SK-N-SH (cell line): ENCODE measurements at regions not wholly inside any gene's neighbourhood (a gene's known extent, or its start where the extent isn't known, plus 50 kb on each side); places are given as distances from the start of the nearest gene placed in this dataset.

ENCODE experiments used
- CTCF ChIA-PET: fragments of 300-600, 350-600 bp; formaldehyde crosslinking; extraction: SDS; loops from one replicate; lab custom pipeline; 2021; lab: Yijun Ruan, JAX
- POLR2A ChIA-PET: fragments of 350-600 bp; sonication (Branson Sonifier 250); formaldehyde crosslinking; extraction: SDS; loops from one replicate; lab custom pipeline; 2020; ENCODE audit warnings: antibody characterized with exemption, inconsistent platforms; lab: Yijun Ruan, JAX
- DNase-seq: peaks from one replicate; pipeline ENCODE4 v3.0.0; 2012
- H2AFZ ChIP-seq: fragments of 200-600 bp; sonication (generic); 2 replicates; pipeline ENCODE4 v1.8.1; 2016; ENCODE audit warnings: antibody characterized with exemption, mild to moderate bottlenecking, low read depth
- H3F3A ChIP-seq: fragments of 200-600 bp; sonication (generic); replicated peaks from 2 replicates; pipeline ENCODE3; 2016; ENCODE audit warnings: antibody characterized with exemption, mild to moderate bottlenecking; ENCODE audit not compliant: insufficient read depth
- H3K27ac ChIP-seq, 2 experiments: fragments of 200-500 bp in 1 of 2; fragments of 200-600 bp in 1 of 2; sonication (Bioruptor generic) in 1 of 2; sonication (generic), shearing (Covaris generic) in 1 of 2; 2 replicates each; pipeline versions ENCODE4 v1.5.1 to v1.6.1; 2014 to 2016; ENCODE audit warnings: low read depth in 2 of 2, inconsistent platforms in 1 of 2, low read length in 1 of 2, mild to moderate bottlenecking in 1 of 2, mixed read lengths in 1 of 2
- H3K27me3 ChIP-seq: fragments of 200-600 bp; sonication (generic), shearing (Covaris generic); 2 replicates; pipeline ENCODE4 v1.6.1; 2016; ENCODE audit warnings: mixed run types; ENCODE audit not compliant: insufficient read depth
- H3K36me3 ChIP-seq, 2 experiments: fragments of 200-500 bp in 1 of 2; fragments of 200-600 bp in 1 of 2; sonication (Bioruptor generic) in 1 of 2; sonication (generic) in 1 of 2; replicated peaks in 1 of 2; 2 replicates each; pipeline versions ENCODE3 to v1.5.1; 2014 to 2016; ENCODE audit warnings: low read length in 1 of 2, mild to moderate bottlenecking in 1 of 2; ENCODE audit not compliant: insufficient read depth in 2 of 2, control insufficient read depth in 1 of 2
- H3K4me1 ChIP-seq, 2 experiments: fragments of 200-500 bp in 1 of 2; fragments of 200-600 bp in 1 of 2; sonication (Bioruptor generic) in 1 of 2; sonication (generic), shearing (Covaris generic) in 1 of 2; 2 replicates each; pipeline versions ENCODE4 v1.5.1 to v1.6.1; 2014 to 2016; ENCODE audit warnings: low read depth in 1 of 2, low read length in 1 of 2, mixed run types in 1 of 2; ENCODE audit not compliant: insufficient read depth in 2 of 2, control insufficient read depth in 1 of 2
- H3K4me2 ChIP-seq: fragments of 200-600 bp; sonication (generic), shearing (Covaris generic); 2 replicates; pipeline ENCODE4 v1.6.1; 2017; ENCODE audit warnings: mixed run types
- H3K4me3 ChIP-seq, 2 experiments: fragments of 200-500 bp in 1 of 2; fragments of 200-600 bp in 1 of 2; sonication (Bioruptor generic) in 1 of 2; sonication (generic), shearing (Covaris generic) in 1 of 2; 2 replicates each; pipeline versions ENCODE4 v1.5.1 to v1.8.1; 2014 to 2016; ENCODE audit warnings: low read depth in 2 of 2, inconsistent platforms in 1 of 2, low read length in 1 of 2, mild to moderate bottlenecking in 1 of 2, mixed read lengths in 1 of 2, moderate library complexity in 1 of 2
- H3K79me2 ChIP-seq: fragments of 200-600 bp; sonication (generic); 2 replicates; pipeline ENCODE4 v1.8.1; 2017; ENCODE audit warnings: mild to moderate bottlenecking; ENCODE audit not compliant: insufficient read depth
- H3K9ac ChIP-seq: fragments of 200-600 bp; sonication (generic); 2 replicates; pipeline ENCODE4 v1.6.1; 2017; ENCODE audit warnings: mixed run types
- H3K9me2 ChIP-seq: fragments of 200-600 bp; sonication (generic); 2 replicates; pipeline ENCODE4 v1.6.1; 2017; ENCODE audit warnings: mixed run types
- H3K9me3 ChIP-seq: fragments of 200-600 bp; sonication (generic); 2 replicates; pipeline ENCODE4 v1.6.1; 2017; ENCODE audit warnings: mixed run types, mild to moderate bottlenecking, moderate library complexity
- H4K20me1 ChIP-seq: fragments of 200-600 bp; sonication (generic); 2 replicates; pipeline ENCODE4 v1.6.1; 2017; ENCODE audit warnings: mild to moderate bottlenecking, mixed run types; ENCODE audit not compliant: insufficient read depth
- CHD2 ChIP-seq: fragments of 150-350 bp; IDR thresholded peaks from 2 replicates; pipeline ENCODE4 v1.6.1; 2018; ENCODE audit warnings: low read length; ENCODE audit not compliant: partially characterized antibody
- CTCF ChIP-seq: fragments of 200-600 bp; sonication (generic); IDR thresholded peaks from 2 replicates; pipeline ENCODE4 v1.6.1; 2017; ENCODE audit warnings: antibody characterized with exemption, mild to moderate bottlenecking, moderate library complexity
- EZH2phosphoT487 ChIP-seq: fragments of 200-600 bp; sonication (generic); IDR thresholded peaks from 2 replicates; pipeline ENCODE4 v1.6.1; 2017; ENCODE audit warnings: low read depth, mixed run types, mild to moderate bottlenecking, antibody characterized with exemption, moderate library complexity, borderline replicate concordance
- FOSL2 ChIP-seq: IDR thresholded peaks from 2 replicates; pipeline ENCODE4 v1.4.0; 2012; ENCODE audit warnings: low read depth, mild to moderate bottlenecking, moderate library complexity, borderline replicate concordance
- FOXJ3 ChIP-seq: sonication (generic); formaldehyde crosslinking; IDR thresholded peaks from 2 replicates; pipeline ENCODE4 v1.5.1; 2020; ENCODE audit warnings: mild to moderate bottlenecking, missing genetic modification reagents
- FOXM1 ChIP-seq: IDR thresholded peaks from 2 replicates; pipeline ENCODE4 v1.4.0; 2012; ENCODE audit warnings: low read depth, mild to moderate bottlenecking
- GABPA ChIP-seq: IDR thresholded peaks from 2 replicates; pipeline ENCODE4 v1.4.0; 2012; ENCODE audit warnings: low read depth, mild to moderate bottlenecking
- MAX ChIP-seq: IDR thresholded peaks from 2 replicates; pipeline ENCODE4 v1.4.0; 2012; ENCODE audit warnings: low read depth
- MEF2A ChIP-seq: IDR thresholded peaks from 2 replicates; pipeline ENCODE4 v1.4.0; 2012; ENCODE audit warnings: low read depth, borderline replicate concordance
- MXI1 ChIP-seq: IDR thresholded peaks from 2 replicates; pipeline ENCODE4 v1.6.1; 2012; ENCODE audit warnings: mild to moderate bottlenecking, low read depth, low read length, improper control_type of control experiment
- NFIC ChIP-seq: IDR thresholded peaks from 2 replicates; pipeline ENCODE4 v1.4.0; 2012; ENCODE audit warnings: borderline replicate concordance
- PBX3 ChIP-seq: IDR thresholded peaks from 2 replicates; pipeline ENCODE4; 2012
- RAD21 ChIP-seq: IDR thresholded peaks from 2 replicates; pipeline ENCODE4 v1.6.1; 2012; ENCODE audit warnings: mild to moderate bottlenecking, low read length
- REST ChIP-seq: IDR thresholded peaks from 2 replicates; pipeline ENCODE4 v1.6.1; 2012; ENCODE audit warnings: mild to moderate bottlenecking, low read depth, low read length, moderate library complexity
- TAF1 ChIP-seq: IDR thresholded peaks from 2 replicates; pipeline ENCODE4 v1.6.1; 2012; ENCODE audit warnings: low read depth, mild to moderate bottlenecking, low read length, moderate library complexity, borderline replicate concordance
- TCF12 ChIP-seq: IDR thresholded peaks from 2 replicates; pipeline ENCODE4 v1.4.0; 2012
- TEAD4 ChIP-seq: IDR thresholded peaks from 2 replicates; pipeline ENCODE4 v1.4.0; 2012; ENCODE audit warnings: mild to moderate bottlenecking, borderline replicate concordance; ENCODE audit not compliant: insufficient read depth
- USF1 ChIP-seq: IDR thresholded peaks from 2 replicates; pipeline ENCODE4 v1.4.0; 2012; ENCODE audit warnings: low read depth, borderline replicate concordance
- USF2 ChIP-seq: fragments of 150-350 bp; IDR thresholded peaks from 2 replicates; pipeline ENCODE4 v1.6.1; 2017; ENCODE audit warnings: antibody characterized with exemption, low read length, low read depth, borderline replicate concordance
- ZBTB33 ChIP-seq: IDR thresholded peaks from 2 replicates; pipeline ENCODE4 v1.4.0; 2012; ENCODE audit warnings: low read depth, borderline replicate concordance
- WGBS: methylation state at CpG from one replicate; pipeline ENCODE4 v1.1.6; 2017; ENCODE audit warnings: low lambda C conversion rate; 5-methylcytosine and 5-hydroxymethylcytosine counted together

GRCh38 chr1:188270497-188270896 is 1441.7 kb downstream of the PLA2G4A start:
- H3K4me1 ChIP-seq: no peaks in the 10 kb centered on the region
- no peak overlapping the region for H2AFZ ChIP-seq
- no peak for TF ChIP-seq GABPA
- no peak for TF ChIP-seq MEF2A
- TF ChIP-seq EZH2phosphoT487: no peak
- TF ChIP-seq CHD2: no peak
- no peak for TF ChIP-seq USF1
- no peak for TF ChIP-seq MAX
- no peak for TF ChIP-seq TEAD4
- no peak for TF ChIP-seq NFIC
- no peak for TF ChIP-seq RAD21
- TF ChIP-seq TCF12: no peak
- TF ChIP-seq PBX3: no peak
- no peak for TF ChIP-seq TAF1
- no peak for TF ChIP-seq USF2
- no peak for TF ChIP-seq ZBTB33
- TF ChIP-seq FOXM1: no peak
- TF ChIP-seq MXI1: no peak
- no peak for TF ChIP-seq CTCF
- no peak for TF ChIP-seq REST
- no peak for TF ChIP-seq FOSL2
- TF ChIP-seq FOXJ3 (CRISPR knock-in tag): no peak
- H3K9ac ChIP-seq: no peak overlapping the region
- CTCF ChIA-PET: no interaction called here
- no peak overlapping the region for H3K4me3 ChIP-seq
- no peak overlapping the region for H3K4me2 ChIP-seq
- no peaks in the 10 kb centered on the region for H4K20me1 ChIP-seq
- POLR2A ChIA-PET: no interaction called here
- H3K9me3 ChIP-seq: no peaks in the 10 kb centered on the region
- H3K27ac ChIP-seq: no peak overlapping the region
- H3K27me3 ChIP-seq: no peaks in the 10 kb centered on the region
- WGBS: 80% methylated on average over 1 of the region's 1 CpG
- H3K79me2 ChIP-seq: no peaks in the 10 kb centered on the region
- no peaks in the 10 kb centered on the region for H3F3A ChIP-seq
- H3K36me3 ChIP-seq: no peaks in the 10 kb centered on the region
- DNase-seq: no peak
- H3K9me2 ChIP-seq: no peaks in the 10 kb centered on the region
